ENCODE measurements at regions not wholly inside any gene's neighbourhood (a gene's known extent, or its start where the extent isn't known, plus 50 kb on each side); places are given as distances from the start of the nearest gene placed in this dataset.

DNA sequence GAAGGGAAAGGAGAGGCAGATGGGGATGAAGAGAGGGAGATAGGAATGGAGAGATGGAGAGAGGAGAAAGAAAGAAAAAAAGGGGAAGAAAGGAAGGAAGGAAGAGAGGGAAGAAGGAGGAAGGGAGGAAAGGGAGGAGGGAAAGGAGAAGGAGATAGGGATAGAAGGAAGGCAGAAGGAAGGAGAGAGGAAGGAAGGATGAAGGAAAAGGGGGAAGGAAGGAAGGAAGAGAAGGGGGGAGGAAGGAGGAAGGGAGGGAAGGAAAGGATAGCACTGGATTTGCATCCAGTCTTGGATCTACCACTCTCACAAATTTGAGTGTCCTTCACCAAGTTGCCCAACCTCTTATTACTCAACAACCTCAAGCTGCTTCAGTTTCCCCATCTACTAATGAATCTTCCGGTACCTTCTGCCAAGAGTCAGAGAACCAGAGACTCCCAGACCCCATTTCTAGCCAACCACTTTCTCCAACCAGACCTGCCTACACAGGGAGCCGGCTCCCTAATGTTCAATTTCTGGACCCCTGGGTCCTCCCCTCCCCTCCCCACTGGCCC, 79.7 kb upstream of the FOXP4 start:
- ChIA-PET POLR2A (interaction anchor here (0.6 kb wide), 1 partner anchor 24 kb away, joined by 4 read pairs; no protein-coding TSS in a partner anchor), CTCF (interaction anchor here (0.5 to 1.1 kb wide), 4 partner anchors 41 to 614 kb away, joined by 3 to 4 read pairs (median 3); no protein-coding TSS in a partner anchor)
- Histone ChIP-seq H3K36me3 (ENCODE audit: control insufficient read depth in 2 of 2, insufficient read depth in 1 of 2, low read length in 2 of 2) (no peaks in the 10 kb centered on the region), H3K9me3 (ENCODE audit: control insufficient read depth, insufficient read depth, low read depth, low read length) (no peaks in the 10 kb centered on the region), H3K27ac (ENCODE audit: extremely low read depth, low read depth, low read length) (no peak overlapping the region), H3K4me3 (ENCODE audit: low read depth, low read length) (no peak overlapping the region), H3K4me1 (ENCODE audit: control insufficient read depth, insufficient read depth, low read length) (peaks cover 7% of the 10 kb centered on the region; the same call in 1 of the 2 replicates)
- TF ChIP-seq KLF9 (tag by site-specific recombination; IDR thresholded peaks at IDR 0.05; ENCODE audit: low read depth) (no peak), ZNF645 (tag by site-specific recombination; IDR thresholded peaks at IDR 0.05) (0 out of 2 replicates have a peak, but pooled peaks have one; percentile 50), ZNF830 (tag by site-specific recombination; IDR thresholded peaks at IDR 0.05; ENCODE audit: low read depth) (no peak), PRDM1 (tag by site-specific recombination; IDR thresholded peaks at IDR 0.05) (peak; percentile 90), ZNF366 (tag by site-specific recombination; conservative IDR thresholded peaks at IDR 0.05) (peak; percentile 95), ZNF169 (tag by site-specific recombination; IDR thresholded peaks at IDR 0.05) (0 out of 2 replicates have a peak, but pooled peaks have one; percentile 20), ZNF776 (tag by site-specific recombination; IDR thresholded peaks at IDR 0.05; ENCODE audit: borderline replicate concordance) (0 out of 2 replicates have a peak, but pooled peaks have one; percentile 46), ZNF707 (tag by site-specific recombination; IDR thresholded peaks at IDR 0.05) (no peak)
- TF ChIP-seq, protein P1, sequence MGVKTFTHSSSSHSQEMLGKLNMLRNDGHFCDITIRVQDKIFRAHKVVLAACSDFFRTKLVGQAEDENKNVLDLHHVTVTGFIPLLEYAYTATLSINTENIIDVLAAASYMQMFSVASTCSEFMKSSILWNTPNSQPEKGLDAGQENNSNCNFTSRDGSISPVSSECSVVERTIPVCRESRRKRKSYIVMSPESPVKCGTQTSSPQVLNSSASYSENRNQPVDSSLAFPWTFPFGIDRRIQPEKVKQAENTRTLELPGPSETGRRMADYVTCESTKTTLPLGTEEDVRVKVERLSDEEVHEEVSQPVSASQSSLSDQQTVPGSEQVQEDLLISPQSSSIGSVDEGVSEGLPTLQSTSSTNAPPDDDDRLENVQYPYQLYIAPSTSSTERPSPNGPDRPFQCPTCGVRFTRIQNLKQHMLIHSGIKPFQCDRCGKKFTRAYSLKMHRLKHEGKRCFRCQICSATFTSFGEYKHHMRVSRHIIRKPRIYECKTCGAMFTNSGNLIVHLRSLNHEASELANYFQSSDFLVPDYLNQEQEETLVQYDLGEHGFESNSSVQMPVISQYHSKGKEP (tag by site-specific recombination; IDR thresholded peaks at IDR 0.05) = no peak

DNA sequence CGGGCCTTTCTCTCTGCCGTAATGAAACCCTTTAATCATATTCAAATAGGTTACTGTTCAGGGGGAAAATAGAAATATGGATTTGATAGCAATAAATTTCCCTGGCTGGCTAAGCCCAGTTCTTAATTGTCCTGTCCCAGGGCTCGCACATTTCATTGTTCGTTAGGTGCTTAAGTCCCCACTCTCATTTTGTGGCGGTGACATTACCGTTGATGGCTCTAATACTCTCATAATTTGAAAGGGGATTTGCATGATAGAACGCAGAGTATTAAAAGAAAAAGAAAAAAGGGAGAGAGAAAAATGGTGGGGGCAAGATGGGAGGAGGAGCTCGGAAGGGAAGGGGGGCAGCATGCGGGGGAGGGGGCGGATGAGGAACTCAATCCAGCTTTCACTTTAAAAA, 79.1 kb upstream of the FOXP4 start:
- Histone ChIP-seq H3K4me1 (ENCODE audit: control insufficient read depth, insufficient read depth, low read length) (peaks cover 8% of the 10 kb centered on the region), H3K4me3 (ENCODE audit: low read depth, low read length) (no peak overlapping the region), H3K9me3 (ENCODE audit: control insufficient read depth, insufficient read depth, low read depth, low read length) (no peaks in the 10 kb centered on the region), H3K27ac (ENCODE audit: extremely low read depth, low read depth, low read length) (no peak overlapping the region), H3K36me3 (ENCODE audit: control insufficient read depth in 2 of 2, insufficient read depth in 1 of 2, low read length in 2 of 2) (no peaks in the 10 kb centered on the region)
- no peak for TF ChIP-seq ZNF626 (tag by site-specific recombination; IDR thresholded peaks at IDR 0.05)
- TF ChIP-seq TRIM28 (IDR thresholded peaks at IDR 0.05; ENCODE audit: borderline replicate concordance, low read length) = no peak
- TF ChIP-seq, protein P2, sequence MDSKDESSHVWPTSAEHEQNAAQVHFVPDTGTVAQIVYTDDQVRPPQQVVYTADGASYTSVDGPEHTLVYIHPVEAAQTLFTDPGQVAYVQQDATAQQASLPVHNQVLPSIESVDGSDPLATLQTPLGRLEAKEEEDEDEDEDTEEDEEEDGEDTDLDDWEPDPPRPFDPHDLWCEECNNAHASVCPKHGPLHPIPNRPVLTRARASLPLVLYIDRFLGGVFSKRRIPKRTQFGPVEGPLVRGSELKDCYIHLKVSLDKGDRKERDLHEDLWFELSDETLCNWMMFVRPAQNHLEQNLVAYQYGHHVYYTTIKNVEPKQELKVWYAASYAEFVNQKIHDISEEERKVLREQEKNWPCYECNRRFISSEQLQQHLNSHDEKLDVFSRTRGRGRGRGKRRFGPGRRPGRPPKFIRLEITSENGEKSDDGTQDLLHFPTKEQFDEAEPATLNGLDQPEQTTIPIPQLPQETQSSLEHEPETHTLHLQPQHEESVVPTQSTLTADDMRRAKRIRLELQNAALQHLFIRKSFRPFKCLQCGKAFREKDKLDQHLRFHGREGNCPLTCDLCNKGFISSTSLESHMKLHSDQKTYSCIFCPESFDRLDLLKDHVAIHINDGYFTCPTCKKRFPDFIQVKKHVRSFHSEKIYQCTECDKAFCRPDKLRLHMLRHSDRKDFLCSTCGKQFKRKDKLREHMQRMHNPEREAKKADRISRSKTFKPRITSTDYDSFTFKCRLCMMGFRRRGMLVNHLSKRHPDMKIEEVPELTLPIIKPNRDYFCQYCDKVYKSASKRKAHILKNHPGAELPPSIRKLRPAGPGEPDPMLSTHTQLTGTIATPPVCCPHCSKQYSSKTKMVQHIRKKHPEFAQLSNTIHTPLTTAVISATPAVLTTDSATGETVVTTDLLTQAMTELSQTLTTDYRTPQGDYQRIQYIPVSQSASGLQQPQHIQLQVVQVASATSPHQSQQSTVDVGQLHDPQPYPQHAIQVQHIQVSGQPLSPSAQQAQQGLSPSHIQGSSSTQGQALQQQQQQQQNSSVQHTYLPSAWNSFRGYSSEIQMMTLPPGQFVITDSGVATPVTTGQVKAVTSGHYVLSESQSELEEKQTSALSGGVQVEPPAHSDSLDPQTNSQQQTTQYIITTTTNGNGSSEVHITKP (tag by site-specific recombination; IDR thresholded peaks at IDR 0.05) = no peak
- no peak for TF ChIP-seq ZNF221 (tag by site-specific recombination; IDR thresholded peaks at IDR 0.05; ENCODE audit: borderline replicate concordance)
- TF ChIP-seq, protein P1 (tag by site-specific recombination; IDR thresholded peaks at IDR 0.05) = no peak
- no peak for TF ChIP-seq ZNF223 (tag by site-specific recombination; IDR thresholded peaks at IDR 0.05)
- no peak for TF ChIP-seq ZNF202 (tag by site-specific recombination; IDR thresholded peaks at IDR 0.05; ENCODE audit: borderline replicate concordance)
- TF ChIP-seq ZBTB17 (tag by site-specific recombination; IDR thresholded peaks at IDR 0.05) = no peak
- TF ChIP-seq ZFHX2 (tag by site-specific recombination; conservative IDR thresholded peaks at IDR 0.05) = no peak
- no peak for TF ChIP-seq KLF9 (tag by site-specific recombination; IDR thresholded peaks at IDR 0.05; ENCODE audit: low read depth)
- no peak for TF ChIP-seq ZNF560 (tag by site-specific recombination; IDR thresholded peaks at IDR 0.05; ENCODE audit: borderline replicate concordance)
- TF ChIP-seq ZNF274 (IDR thresholded peaks at IDR 0.05; ENCODE audit: low read length) = no peak
- no peak for TF ChIP-seq ZNF274 (tag by site-specific recombination; IDR thresholded peaks at IDR 0.05; ENCODE audit: borderline replicate concordance)
- TF ChIP-seq ZNF184 (tag by site-specific recombination; IDR thresholded peaks at IDR 0.05) = no peak
- TF ChIP-seq ZNF654 (tag by site-specific recombination; IDR thresholded peaks at IDR 0.05; ENCODE audit: low read depth) = no peak
- ChIA-PET CTCF (interaction anchor here (0.5 to 1.1 kb wide), 5 partner anchors 42 to 615 kb away, joined by 3 to 4 read pairs (median 3); no protein-coding TSS in a partner anchor), POLR2A (interaction anchor here (0.6 kb wide), 1 partner anchor 25 kb away, joined by 4 read pairs; no protein-coding TSS in a partner anchor)
